Neural progenitor cell (in vitro differentiated cells): ENCODE measurements at regions not wholly inside any gene's neighbourhood (a gene's known extent, or its start where the extent isn't known, plus 50 kb on each side); places are given as distances from the start of the nearest gene placed in this dataset.

Experiments
- DNase-seq: peaks from one replicate; pipeline ENCODE4 v3.0.0-alpha.2; 2016; ENCODE audit warnings: low spot score
- H2AFZ ChIP-seq: fragments of 200-600 bp; sonication (generic); replicated peaks from 2 replicates; pipeline ENCODE4 v1.6.1; 2016; ENCODE audit warnings: antibody characterized with exemption
- H3F3A ChIP-seq: fragments of 200-600 bp; sonication (generic); 2 replicates; pipeline ENCODE4 v1.6.1; 2016; ENCODE audit warnings: antibody characterized with exemption, low read depth
- H3K27ac ChIP-seq: fragments of 200-600 bp; sonication (generic); 2 replicates; pipeline ENCODE4 v1.5.1; 2016; ENCODE audit warnings: mild to moderate bottlenecking
- H3K27me3 ChIP-seq: fragments of 200-600 bp; sonication (generic); 2 replicates; pipeline ENCODE4 v1.6.1; 2016; ENCODE audit warnings: mild to moderate bottlenecking, moderate library complexity
- H3K36me3 ChIP-seq: fragments of 200-600 bp; sonication (generic); 2 replicates; pipeline ENCODE4 v1.5.1; 2016
- H3K4me1 ChIP-seq: fragments of 200-600 bp; sonication (generic); 2 replicates; pipeline ENCODE4 v1.6.1; 2016; ENCODE audit warnings: mixed run types
- H3K4me2 ChIP-seq: fragments of 200-600 bp; sonication (generic); 2 replicates; pipeline ENCODE4 v1.6.1; 2016
- H3K4me3 ChIP-seq: fragments of 200-600 bp; sonication (generic); 2 replicates; pipeline ENCODE4 v1.5.1; 2016
- H3K79me2 ChIP-seq: fragments of 200-600 bp; sonication (generic); 2 replicates; pipeline ENCODE4 v1.6.1; 2016; ENCODE audit warnings: low read depth
- H3K9ac ChIP-seq: fragments of 200-600 bp; sonication (generic); 2 replicates; pipeline ENCODE4 v1.6.1; 2016
- H3K9me3 ChIP-seq: fragments of 200-600 bp; sonication (generic); 2 replicates; pipeline ENCODE4 v1.5.1; 2016; ENCODE audit warnings: low read depth
- H4K20me1 ChIP-seq: fragments of 200-600 bp; sonication (generic); 2 replicates; pipeline ENCODE4 v1.6.1; 2016; ENCODE audit warnings: low read depth
- H3K27ac Mint-ChIP-seq: 3 replicates; pipeline ENCODE4 v1.8.0; 2021; ENCODE audit warnings: mixed read lengths
- H3K27me3 Mint-ChIP-seq: 2 replicates; pipeline ENCODE4 v1.8.0; 2022; ENCODE audit warnings: low read depth, mild to moderate bottlenecking, inconsistent platforms, moderate library complexity, mixed read lengths; ENCODE audit not compliant: insufficient read depth
- H3K36me3 Mint-ChIP-seq: 3 replicates; pipeline ENCODE4 v1.8.0; 2021; ENCODE audit warnings: mixed read lengths
- H3K4me1 Mint-ChIP-seq: 3 replicates; pipeline ENCODE4 v1.8.0; 2021; ENCODE audit warnings: mixed read lengths
- H3K4me3 Mint-ChIP-seq: 3 replicates; pipeline ENCODE4 v1.8.0; 2021; ENCODE audit warnings: mild to moderate bottlenecking, moderate library complexity, mixed read lengths
- H3K9me3 Mint-ChIP-seq: 3 replicates; pipeline ENCODE4 v1.8.0; 2020; ENCODE audit warnings: mixed read lengths
- CTCF ChIP-seq: fragments of 200-600 bp; sonication (generic); IDR thresholded peaks from 2 replicates; pipeline ENCODE4 v1.5.1; 2017; ENCODE audit warnings: antibody characterized with exemption, mild to moderate bottlenecking
- EZH2 ChIP-seq: fragments of 200-600 bp; sonication (generic); IDR thresholded peaks from 2 replicates; pipeline ENCODE4 v1.6.1; 2017; ENCODE audit warnings: antibody characterized with exemption, mild to moderate bottlenecking, moderate library complexity
- EZH2phosphoT487 ChIP-seq: fragments of 200-600 bp; sonication (generic); IDR thresholded peaks from 2 replicates; pipeline ENCODE4 v1.6.1; 2017; ENCODE audit warnings: antibody characterized with exemption

GRCh38 chr20:20835897-20836296, 123.5 kb upstream of the RALGAPA2 start:
- H3K9ac ChIP-seq, result no peak overlapping the region
- H3K4me2 ChIP-seq, result no peak overlapping the region
- H3K4me1 Mint-ChIP-seq, result peaks cover 2% of the 10 kb centered on the region

GRCh38 chr20:20834008-20834407, 121.6 kb upstream of the RALGAPA2 start:
- Histone ChIP-seq H2AFZ (no peak overlapping the region), H3K4me2 (no peak overlapping the region), H3K4me3 (no peak overlapping the region), H3K36me3 (no peaks in the 10 kb centered on the region), H3K4me1 (no peaks in the 10 kb centered on the region), H4K20me1 (no peaks in the 10 kb centered on the region), H3F3A (no peaks in the 10 kb centered on the region), H3K9me3 (no peaks in the 10 kb centered on the region), H3K9ac (no peak overlapping the region), H3K79me2 (no peaks in the 10 kb centered on the region), H3K27me3 (peaks cover 38% of the 10 kb centered on the region), H3K27ac (no peak overlapping the region)
- no peaks in the 10 kb centered on the region for H3K36me3 Mint-ChIP-seq
- H3K27ac Mint-ChIP-seq, result no peak overlapping the region
- H3K27me3 Mint-ChIP-seq, result peaks cover 15% of the 10 kb centered on the region
- no peak for TF ChIP-seq EZH2
- TF ChIP-seq CTCF, result no peak
- no peak for TF ChIP-seq EZH2phosphoT487
- H3K4me3 Mint-ChIP-seq, result no peak overlapping the region
- peaks cover 2% of the 10 kb centered on the region for H3K4me1 Mint-ChIP-seq
- DNase-seq, result no peak
- peaks cover 14% of the 10 kb centered on the region for H3K9me3 Mint-ChIP-seq

More at GRCh38 chr20:20835897-20836296, 123.5 kb upstream of the RALGAPA2 start:
- no peaks in the 10 kb centered on the region for H3K36me3 ChIP-seq
- peaks cover 38% of the 10 kb centered on the region for H3K27me3 ChIP-seq
- TF ChIP-seq EZH2phosphoT487, result no peak
- no peak overlapping the region for H3K27ac Mint-ChIP-seq
- no peak overlapping the region for H3K4me3 ChIP-seq
- no peak for DNase-seq
- no peak overlapping the region for H2AFZ ChIP-seq
- H3K9me3 ChIP-seq, result no peaks in the 10 kb centered on the region
- H4K20me1 ChIP-seq, result no peaks in the 10 kb centered on the region
- peaks cover 19% of the 10 kb centered on the region for H3K27me3 Mint-ChIP-seq
- no peaks in the 10 kb centered on the region for H3K36me3 Mint-ChIP-seq
- H3K27ac ChIP-seq, result no peak overlapping the region
- H3K79me2 ChIP-seq, result no peaks in the 10 kb centered on the region
- H3F3A ChIP-seq, result no peaks in the 10 kb centered on the region
- H3K4me1 ChIP-seq, result no peaks in the 10 kb centered on the region
- H3K4me3 Mint-ChIP-seq, result no peak overlapping the region
- H3K9me3 Mint-ChIP-seq, result peaks cover 7% of the 10 kb centered on the region

GRCh38 chr20:20832715-20833114, 120.3 kb upstream of the RALGAPA2 start:
- no peak overlapping the region for H3K27ac Mint-ChIP-seq
- H3K4me3 ChIP-seq, result no peak overlapping the region
- H3K4me2 ChIP-seq, result no peak overlapping the region
- no peak overlapping the region for H2AFZ ChIP-seq
- H3K27me3 ChIP-seq, result peaks cover 26% of the 10 kb centered on the region
- H3K9me3 Mint-ChIP-seq, result peaks cover 14% of the 10 kb centered on the region
- no peaks in the 10 kb centered on the region for H4K20me1 ChIP-seq
- TF ChIP-seq EZH2phosphoT487 (no peak), CTCF (no peak), EZH2 (no peak)
- H3K27ac ChIP-seq, result no peak overlapping the region
- H3K36me3 Mint-ChIP-seq, result no peaks in the 10 kb centered on the region
- peaks cover 9% of the 10 kb centered on the region for H3K27me3 Mint-ChIP-seq
- no peaks in the 10 kb centered on the region for H3K79me2 ChIP-seq
- DNase-seq, result no peak
- H3K9ac ChIP-seq, result no peak overlapping the region
- H3K9me3 ChIP-seq, result no peaks in the 10 kb centered on the region
- no peaks in the 10 kb centered on the region for H3K4me1 ChIP-seq
- H3K4me1 Mint-ChIP-seq, result peaks cover 2% of the 10 kb centered on the region
- no peak overlapping the region for H3K4me3 Mint-ChIP-seq
- no peaks in the 10 kb centered on the region for H3K36me3 ChIP-seq
- no peaks in the 10 kb centered on the region for H3F3A ChIP-seq

GRCh38 chr20:20831794-20832193, 119.3 kb upstream of the RALGAPA2 start:
- Mint-ChIP-seq H3K9me3 (peaks cover 14% of the 10 kb centered on the region), H3K36me3 (no peaks in the 10 kb centered on the region), H3K4me1 (no peaks in the 10 kb centered on the region), H3K27ac (no peak overlapping the region), H3K27me3 (peaks cover 6% of the 10 kb centered on the region), H3K4me3 (no peak overlapping the region)
- DNase-seq, result no peak
- no peaks in the 10 kb centered on the region for H3F3A ChIP-seq
- peaks cover 19% of the 10 kb centered on the region for H3K27me3 ChIP-seq
- H3K4me1 ChIP-seq, result no peaks in the 10 kb centered on the region
- no peak for TF ChIP-seq EZH2
- TF ChIP-seq CTCF, result no peak
- TF ChIP-seq EZH2phosphoT487, result no peak
- H3K9ac ChIP-seq, result no peak overlapping the region
- no peaks in the 10 kb centered on the region for H3K9me3 ChIP-seq
- H3K4me3 ChIP-seq, result no peak overlapping the region
- H4K20me1 ChIP-seq, result no peaks in the 10 kb centered on the region
- no peaks in the 10 kb centered on the region for H3K79me2 ChIP-seq
- H3K27ac ChIP-seq, result no peak overlapping the region
- no peak overlapping the region for H3K4me2 ChIP-seq
- no peaks in the 10 kb centered on the region for H3K36me3 ChIP-seq
- H2AFZ ChIP-seq, result no peak overlapping the region
